RWPE1 (cell line): ENCODE measurements at regions not wholly inside any gene's neighbourhood (a gene's known extent, or its start where the extent isn't known, plus 50 kb on each side); places are given as distances from the start of the nearest gene placed in this dataset.

Source experiments
- CTCF ChIA-PET: fragments of 350-600 bp; sonication (Branson Sonifier 250); formaldehyde crosslinking; extraction: SDS; loops from one replicate; lab custom pipeline; 2021; lab: Yijun Ruan, JAX
- POLR2A ChIA-PET: fragments of 400-600 bp; formaldehyde crosslinking; extraction: SDS; loops from one replicate; lab custom pipeline; 2020; ENCODE audit warnings: antibody characterized with exemption; ENCODE audit not compliant: low non-redundant PET; lab: Yijun Ruan, JAX
- DNase-seq: peaks from one replicate; pipeline ENCODE4 v3.0.0; 2012; ENCODE audit warnings: low spot score
- H3K27ac ChIP-seq: fragments of 450-650 bp; 2 replicates; pipeline ENCODE4 v1.5.1; 2017
- TF ChIP-seq, protein P1 (sequence below): fragments of 450-650 bp; conservative IDR thresholded peaks from 2 replicates; pipeline ENCODE4 v1.5.1; 2017; ENCODE audit warnings: low read depth, mild to moderate bottlenecking

DNA sequence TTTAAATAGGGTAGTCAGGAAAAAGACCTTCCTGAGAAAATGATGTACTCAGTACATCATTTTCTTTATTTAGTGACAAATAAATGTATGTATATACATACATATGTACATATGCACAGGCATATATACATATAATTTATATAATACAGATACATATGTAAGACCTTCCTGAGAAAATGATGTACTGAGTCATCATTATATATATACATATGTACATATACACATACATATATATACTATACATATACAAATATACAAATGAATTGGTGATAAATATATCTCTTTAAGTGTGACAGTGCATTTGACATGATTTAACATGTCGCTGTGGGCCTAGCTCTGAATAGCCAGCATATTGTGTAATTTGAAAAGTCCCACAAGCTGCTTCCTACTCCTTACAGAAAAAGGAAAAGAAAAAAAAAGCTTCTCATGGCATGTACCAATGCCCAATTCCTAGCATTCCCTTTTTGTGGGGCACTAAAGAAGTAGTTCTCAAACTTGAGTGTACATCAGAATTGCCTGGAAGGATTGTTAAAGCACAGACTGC lies 208.1 kb upstream of the UMPS start:
- TF ChIP-seq, protein P1, sequence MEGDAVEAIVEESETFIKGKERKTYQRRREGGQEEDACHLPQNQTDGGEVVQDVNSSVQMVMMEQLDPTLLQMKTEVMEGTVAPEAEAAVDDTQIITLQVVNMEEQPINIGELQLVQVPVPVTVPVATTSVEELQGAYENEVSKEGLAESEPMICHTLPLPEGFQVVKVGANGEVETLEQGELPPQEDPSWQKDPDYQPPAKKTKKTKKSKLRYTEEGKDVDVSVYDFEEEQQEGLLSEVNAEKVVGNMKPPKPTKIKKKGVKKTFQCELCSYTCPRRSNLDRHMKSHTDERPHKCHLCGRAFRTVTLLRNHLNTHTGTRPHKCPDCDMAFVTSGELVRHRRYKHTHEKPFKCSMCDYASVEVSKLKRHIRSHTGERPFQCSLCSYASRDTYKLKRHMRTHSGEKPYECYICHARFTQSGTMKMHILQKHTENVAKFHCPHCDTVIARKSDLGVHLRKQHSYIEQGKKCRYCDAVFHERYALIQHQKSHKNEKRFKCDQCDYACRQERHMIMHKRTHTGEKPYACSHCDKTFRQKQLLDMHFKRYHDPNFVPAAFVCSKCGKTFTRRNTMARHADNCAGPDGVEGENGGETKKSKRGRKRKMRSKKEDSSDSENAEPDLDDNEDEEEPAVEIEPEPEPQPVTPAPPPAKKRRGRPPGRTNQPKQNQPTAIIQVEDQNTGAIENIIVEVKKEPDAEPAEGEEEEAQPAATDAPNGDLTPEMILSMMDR = no peak
- no peak overlapping the region for H3K27ac ChIP-seq
- CTCF ChIA-PET = interaction anchor here (0.7 kb wide), 1 partner anchor 141 kb away, joined by 3 read pairs; no protein-coding TSS in a partner anchor
- DNase-seq = no peak
- POLR2A ChIA-PET = no interaction called here

DNA sequence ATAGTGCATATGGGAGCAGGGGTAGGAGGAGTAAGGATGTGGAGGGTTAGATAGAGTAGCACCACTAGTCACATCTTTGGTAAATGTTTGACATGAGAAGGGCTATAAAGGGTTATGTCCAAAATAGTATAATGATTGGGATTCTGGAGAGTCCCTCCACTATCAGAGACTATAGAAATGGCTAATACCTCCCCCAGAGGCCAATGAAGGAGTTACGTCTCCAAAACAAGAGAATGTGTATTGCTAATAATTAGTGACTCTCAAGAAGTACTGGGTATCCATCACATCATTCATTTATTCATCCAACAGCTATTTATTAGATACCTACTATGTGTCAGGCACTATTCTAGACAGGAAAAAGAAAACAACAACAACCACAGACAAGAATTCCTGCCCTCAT lies 203.7 kb upstream of the UMPS start:
- ChIA-PET POLR2A (no interaction called here), CTCF (interaction anchor here (0.8 kb wide), 1 partner anchor 520 kb away, joined by 3 read pairs; no protein-coding TSS in a partner anchor)
- no peak overlapping the region for H3K27ac ChIP-seq
- TF ChIP-seq, protein P1 = no peak
- no peak for DNase-seq

DNA sequence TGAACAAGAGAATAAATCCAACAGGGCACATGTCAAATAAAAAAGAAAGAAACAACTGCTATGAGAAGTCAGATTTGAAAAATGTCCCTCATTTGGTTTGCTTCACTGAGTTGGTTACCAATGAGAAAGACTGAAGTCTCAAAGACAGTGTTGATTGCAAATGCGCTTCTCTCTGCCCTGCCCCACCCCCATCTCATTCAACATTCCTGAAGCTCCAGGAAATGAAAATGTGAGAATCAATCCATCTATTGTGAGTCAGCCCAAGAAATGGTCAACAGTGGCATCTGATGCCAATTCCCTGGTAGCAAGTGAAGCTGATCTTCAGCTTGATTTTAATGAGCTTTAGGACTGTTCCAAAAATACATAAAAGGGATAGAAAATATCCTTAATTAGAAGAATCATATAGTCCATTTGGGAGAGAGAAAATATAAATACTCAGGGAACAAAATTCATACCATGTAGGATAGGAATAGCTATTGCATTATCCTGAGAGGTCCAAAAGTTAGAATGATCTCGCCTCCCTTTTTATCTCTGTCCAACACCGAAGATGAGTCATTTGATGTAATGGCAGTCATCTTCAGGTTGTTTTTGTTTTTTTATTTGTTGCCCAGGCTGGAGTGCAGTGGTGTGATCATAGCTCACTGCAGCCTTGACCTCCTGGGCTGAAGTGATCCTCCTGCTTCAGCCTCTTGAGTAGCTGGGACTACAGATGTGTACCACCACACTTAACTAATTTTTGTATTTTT lies 200.3 kb upstream of the UMPS start:
- H3K27ac ChIP-seq = no peak overlapping the region
- ChIA-PET POLR2A (interaction anchor here (0.6 kb wide), 1 partner anchor 27 kb away, joined by 3 read pairs; no protein-coding TSS in a partner anchor), CTCF (no interaction called here)
- TF ChIP-seq, protein P1 = no peak
- no peak for DNase-seq

DNA sequence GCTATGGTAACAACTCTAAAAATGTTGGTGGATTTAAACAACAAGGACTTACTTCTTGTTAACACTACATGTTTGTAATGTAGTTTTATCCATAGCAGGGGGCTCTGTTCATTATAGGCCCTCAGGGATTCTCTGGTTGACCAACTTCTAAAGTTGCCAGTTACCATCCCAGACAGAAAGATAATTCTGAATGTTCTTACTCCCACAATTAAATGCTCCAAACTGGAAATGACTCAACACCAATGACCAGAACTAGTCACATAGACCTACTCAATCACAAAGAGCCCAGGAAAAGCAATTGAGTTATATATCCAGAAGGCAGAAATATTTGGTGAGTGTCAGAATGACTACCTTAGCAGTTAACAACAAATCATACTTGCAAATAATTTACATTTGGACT lies 199.3 kb upstream of the UMPS start:
- H3K27ac ChIP-seq = no peak overlapping the region
- TF ChIP-seq, protein P1 = no peak
- CTCF ChIA-PET = no interaction called here
- DNase-seq = no peak
- POLR2A ChIA-PET = no interaction called here

DNA sequence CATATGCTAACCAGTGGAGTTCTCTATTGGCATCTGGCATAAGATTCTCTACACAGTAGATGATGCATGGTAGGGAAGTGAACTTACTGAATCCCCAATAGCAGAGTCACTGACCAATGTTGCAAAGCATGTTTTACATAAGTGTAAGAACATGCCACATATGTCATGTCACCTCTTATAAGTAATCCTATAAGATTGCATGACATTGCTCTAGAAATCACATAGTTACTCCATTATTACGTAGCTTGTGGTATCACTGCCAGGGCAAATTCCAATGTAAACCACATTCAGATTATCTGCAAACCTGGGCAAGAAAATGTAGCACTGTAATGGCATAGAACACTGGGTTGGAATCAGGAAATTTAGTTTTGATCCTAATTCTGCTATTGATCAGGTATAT lies 198.2 kb upstream of the UMPS start:
- ChIA-PET CTCF (interaction anchor here (1.2 kb wide), 1 partner anchor 21 kb away, joined by 3 read pairs; no protein-coding TSS in a partner anchor), POLR2A (no interaction called here)
- H3K27ac ChIP-seq = no peak overlapping the region

DNA sequence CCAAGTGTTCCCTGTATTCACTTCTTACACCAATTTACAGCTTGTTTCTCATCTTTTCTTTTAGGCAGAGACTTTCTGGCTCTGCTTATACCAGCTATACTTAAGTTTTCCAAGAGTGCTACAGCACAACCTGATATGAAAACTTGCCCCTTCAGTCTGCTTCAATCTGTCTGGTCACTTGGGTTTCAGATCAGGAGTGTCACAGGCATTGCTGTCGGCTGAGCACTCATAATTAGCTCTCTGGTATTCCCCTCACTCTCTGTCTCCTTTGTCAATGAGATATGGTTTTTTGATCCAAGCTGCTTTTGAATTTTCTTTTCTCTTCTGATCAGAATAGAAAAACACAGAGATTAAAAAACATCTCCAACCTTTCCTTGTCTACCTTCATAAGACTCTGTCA lies 194.9 kb upstream of the UMPS start:
- DNase-seq = no peak
- TF ChIP-seq, protein P1 = no peak
- no peak overlapping the region for H3K27ac ChIP-seq
- ChIA-PET POLR2A (interaction anchor here (0.7 kb wide), 1 partner anchor 106 kb away, joined by 3 read pairs; no protein-coding TSS in a partner anchor), CTCF (interaction anchor here (0.6 to 0.7 kb wide), 2 partner anchors 25 to 415 kb away, joined by 3 read pairs; no protein-coding TSS in a partner anchor)

More for the DNA sequence above, 198.2 kb upstream of the UMPS start:
- TF ChIP-seq, protein P1 = no peak
- DNase-seq = no peak
